ENCODE measurements at regions not wholly inside any gene's neighbourhood (a gene's known extent, or its start where the extent isn't known, plus 50 kb on each side); places are given as distances from the start of the nearest gene placed in this dataset.

DNA sequence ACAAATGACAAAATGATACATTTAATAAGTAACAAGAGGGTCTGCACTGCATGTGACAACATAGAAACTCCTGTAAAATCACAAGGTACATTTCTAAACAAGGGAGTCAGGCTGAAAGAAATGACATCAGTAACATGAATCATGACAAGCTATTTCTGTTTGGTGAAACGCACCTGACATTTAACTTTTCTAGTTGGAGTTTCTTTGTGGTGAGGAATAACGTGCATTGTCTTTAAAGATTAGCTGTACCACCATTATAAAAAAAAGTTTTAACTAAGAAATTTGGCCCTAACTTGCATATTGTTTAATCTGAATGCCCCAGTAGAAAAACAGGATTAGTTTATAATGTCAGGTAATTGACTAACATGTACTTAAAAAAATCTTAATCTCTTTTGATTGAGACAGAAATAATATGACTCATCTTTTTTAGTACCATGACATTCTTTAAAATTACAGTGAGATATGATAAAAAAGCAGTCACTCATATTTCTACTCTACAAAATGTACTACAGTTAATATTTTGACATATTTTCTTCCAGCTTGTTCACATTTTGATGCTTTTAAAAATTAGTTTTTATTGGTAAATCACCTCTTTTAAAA, 418.2 kb downstream of the KLF12 start:
- DNase-seq (ENCODE audit: low read depth, low spot score), result no peak

DNA sequence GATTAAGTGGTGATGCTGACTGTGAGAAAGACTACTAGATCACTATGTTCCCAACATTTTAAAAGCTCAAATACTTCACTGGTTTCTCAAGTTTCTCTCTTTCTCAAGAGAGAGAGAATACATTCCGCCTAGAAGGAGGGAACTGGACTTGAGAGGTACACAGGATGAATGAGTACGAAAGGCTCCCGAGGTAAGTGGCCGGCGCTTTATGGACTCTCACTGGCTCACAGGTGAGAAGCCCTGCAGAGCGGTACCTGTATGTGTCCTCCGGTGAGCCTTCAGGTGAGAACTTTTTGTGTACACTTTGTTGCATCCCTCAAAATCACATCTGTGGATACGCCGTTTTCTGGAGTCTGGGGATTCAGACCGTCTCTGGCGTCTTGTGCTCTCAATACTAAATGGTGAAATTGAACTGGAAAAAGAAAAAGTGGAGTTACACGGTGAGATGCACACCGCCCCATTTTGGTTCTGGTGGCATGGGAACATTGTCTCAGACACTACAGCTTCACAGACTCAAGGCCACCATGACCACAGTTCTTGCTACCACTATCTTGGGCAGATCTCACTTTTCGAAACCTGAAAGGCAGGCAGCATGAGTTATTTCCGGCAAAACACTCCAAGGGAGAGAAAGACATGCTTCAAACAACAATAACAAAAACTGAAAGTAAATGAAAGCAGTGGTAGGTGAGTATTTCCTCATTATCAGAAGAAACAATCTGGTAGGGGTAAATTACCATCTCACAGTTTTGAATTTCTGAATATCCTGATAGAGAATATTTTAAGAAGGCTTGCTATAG, 418.9 kb downstream of the KLF12 start:
- DNase-seq (ENCODE audit: low read depth, low spot score), result no peak

DNA sequence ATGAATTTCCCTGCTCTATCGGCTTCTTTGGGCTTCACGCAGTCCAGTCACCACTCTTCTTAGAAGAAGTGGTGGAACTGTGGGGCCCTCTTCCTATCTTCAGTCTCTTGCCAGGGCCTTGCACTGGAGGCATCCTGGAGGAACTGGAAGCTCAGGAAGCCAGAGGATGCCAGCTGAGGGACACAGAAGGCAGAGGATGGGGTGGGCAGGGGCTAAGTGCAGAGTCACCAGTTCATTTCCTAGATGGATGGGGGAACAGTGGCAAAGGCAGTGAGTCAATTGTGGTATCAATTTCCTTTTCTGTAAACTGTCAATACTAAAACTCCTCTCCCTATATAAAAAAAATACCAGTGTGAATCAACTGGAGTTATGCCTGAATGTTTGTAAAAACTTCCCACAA, 419.7 kb downstream of the KLF12 start:
- DNase-seq (ENCODE audit: low read depth, low spot score), result no peak

DNA sequence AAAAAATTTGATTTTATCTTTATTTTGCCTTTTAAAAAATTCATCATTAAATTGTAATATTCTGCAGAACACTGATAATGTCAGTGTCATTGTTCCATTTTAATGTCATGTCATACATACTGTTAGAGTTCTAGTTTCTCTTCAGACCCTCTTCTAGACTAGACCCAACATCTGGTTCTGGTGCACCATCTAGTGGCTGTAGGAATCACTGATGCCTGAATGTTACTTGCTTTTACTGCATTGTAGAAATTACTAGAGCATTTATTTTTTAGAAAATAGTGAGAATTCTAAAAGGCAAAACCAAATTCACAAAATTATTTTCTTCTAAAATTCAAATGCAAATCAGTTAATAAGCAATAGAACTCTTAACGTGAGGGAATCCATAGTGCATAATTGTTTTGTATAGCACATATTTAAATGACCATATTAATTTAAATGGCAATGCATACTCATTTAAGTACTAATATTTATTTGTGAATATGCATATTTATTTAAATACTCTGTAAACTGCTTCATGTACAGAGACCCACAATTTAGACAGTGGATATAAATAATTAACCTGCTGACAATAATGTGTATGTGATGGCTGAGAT, 425.7 kb downstream of the KLF12 start:
- DNase-seq (ENCODE audit: low read depth, low spot score), result no peak

DNA sequence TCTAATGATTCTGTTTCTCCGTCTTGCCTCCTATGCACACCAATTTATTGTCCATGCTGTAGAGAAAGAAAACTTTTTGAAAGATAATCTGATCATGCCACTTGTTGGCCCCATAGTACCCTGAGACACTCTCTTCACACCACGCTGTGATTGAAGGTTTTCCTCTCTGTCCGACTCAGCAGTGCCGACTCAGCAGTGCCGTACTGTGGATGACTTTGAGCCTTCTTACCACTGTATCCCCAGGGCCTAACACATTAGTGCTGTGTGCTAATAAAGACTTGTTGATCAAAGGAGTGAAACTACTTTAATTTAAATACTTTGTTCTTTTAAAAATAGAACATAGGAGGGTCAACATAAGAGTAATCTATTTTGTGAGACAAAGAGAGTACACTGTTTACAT, 429.6 kb downstream of the KLF12 start:
- no peak for DNase-seq (ENCODE audit: low read depth, low spot score)

DNA sequence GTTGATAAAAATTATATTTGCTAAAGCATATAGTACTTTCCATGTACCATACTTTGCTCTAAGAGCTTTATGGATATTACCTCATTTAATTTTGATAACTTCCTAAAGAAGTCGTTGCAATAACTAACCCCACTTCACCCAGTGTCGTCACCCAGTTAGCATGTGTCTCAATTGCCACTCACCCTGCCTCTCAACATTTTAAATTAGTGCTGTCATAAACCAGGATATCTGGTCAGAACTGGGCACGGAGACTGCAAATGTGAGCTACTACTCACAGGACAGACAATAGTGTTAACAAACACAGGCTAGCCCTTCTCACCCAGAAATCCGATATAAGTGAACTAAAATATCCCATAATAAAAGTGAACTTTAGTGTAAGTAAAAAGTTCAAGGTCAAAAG, 430.6 kb downstream of the KLF12 start:
- no peak for DNase-seq (ENCODE audit: low read depth, low spot score)

DNA sequence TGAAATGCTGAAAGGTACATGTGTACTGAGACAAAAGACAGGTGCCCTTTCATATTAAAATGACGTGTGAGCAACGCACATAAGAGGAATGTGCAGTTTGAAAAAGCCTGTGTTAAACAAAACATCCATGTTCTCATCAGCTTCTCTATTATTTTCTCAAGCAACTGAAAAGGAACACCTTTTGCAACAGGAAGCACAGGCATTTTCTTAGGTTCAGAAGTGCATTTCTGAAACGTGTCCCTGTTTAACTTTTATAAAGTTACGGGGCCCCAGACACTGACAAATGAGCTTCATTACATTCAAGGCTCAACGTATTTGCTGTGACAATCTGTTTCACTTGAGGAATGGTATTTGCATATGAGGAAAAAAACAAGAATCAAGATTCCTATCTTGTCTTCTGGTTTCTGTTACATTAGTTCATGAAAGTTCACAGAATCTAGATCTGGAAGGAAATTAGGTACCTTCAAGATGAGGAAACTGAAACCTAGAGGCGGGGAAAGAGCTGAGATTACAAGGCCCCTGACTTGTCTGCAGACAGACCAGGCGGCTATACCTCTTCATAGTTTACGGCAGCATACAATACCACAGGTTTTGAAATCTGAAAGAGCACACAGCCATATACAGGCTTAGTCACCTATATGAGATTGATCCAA, 431.7 kb downstream of the KLF12 start:
- no peak for DNase-seq (ENCODE audit: low read depth, low spot score)

DNA sequence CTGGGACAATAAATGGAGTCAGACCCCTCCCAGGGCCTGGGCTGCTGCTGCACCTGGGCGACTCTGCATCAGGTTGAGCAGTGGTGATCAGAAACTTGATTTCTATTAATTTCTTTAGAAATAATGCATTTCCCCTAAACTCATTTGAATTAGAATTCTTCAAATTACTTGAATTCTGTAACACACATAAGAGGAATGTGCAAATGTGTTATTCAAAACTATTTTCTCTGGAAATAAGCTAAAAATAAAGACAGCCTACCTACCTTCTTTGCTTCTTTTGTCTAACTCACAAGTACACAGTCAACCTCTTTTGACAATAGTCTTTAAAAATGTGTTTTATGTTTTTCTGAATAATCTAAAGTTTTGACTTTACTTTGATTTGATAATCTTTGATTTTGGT, 433.0 kb downstream of the KLF12 start:
- no peak for DNase-seq (ENCODE audit: low read depth, low spot score)

DNA sequence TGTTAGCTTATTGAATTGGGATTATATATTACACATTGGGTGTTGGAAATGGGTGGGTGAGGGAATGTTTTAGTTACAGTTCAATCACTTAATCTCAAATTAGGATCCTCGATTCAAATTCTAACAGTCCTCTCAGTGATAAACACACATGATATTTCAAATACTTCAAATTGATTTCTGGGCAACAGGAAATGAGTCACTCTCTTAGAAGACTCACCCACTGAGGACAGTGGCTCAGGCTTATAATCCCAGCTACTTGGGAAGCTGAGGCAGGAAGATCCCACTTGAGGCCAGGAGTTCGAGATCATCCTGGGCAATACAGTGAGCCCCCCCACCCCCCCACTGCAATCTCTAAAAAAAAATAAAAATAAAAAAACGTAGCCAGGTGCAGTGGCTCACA, 435.3 kb downstream of the KLF12 start:
- no peak for DNase-seq (ENCODE audit: low read depth, low spot score)

DNA sequence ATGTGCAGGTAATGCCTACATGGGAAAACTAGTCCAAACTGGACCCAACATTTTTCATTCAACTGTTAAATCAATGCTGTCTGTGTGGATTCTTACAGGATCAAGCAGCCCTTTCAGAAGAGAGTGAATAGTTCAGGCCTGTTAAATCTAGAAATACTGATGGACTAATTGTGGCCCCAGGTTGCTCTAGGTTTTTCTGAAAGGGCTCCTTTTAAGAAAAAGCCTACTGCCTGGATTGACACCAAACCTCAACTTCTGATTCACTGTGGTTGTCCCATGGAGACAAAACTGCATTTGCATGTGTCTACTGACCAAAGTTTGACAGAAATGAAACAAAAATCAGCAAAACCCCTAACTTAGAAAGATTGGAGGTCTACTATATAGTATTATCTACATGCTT, 437.0 kb downstream of the KLF12 start:
- no peak for DNase-seq (ENCODE audit: low read depth, low spot score)

DNA sequence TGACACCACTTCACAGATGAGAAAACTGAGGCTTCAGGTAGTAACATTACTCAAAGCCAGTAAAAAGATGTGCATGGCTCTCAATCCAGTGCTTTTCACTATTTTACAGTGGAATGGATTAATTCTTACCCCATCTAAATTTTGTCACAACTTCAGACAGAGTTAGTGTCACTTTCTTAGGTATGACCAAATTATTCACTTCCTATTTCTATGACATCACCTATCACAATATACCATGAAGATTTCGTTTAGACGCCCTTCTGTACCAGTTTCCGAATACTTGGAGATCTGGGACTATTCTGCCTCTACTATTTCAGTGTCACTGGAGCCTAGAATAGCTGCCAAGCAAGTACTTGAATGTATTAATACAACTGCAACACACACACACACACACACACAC, 437.5 kb downstream of the KLF12 start:
- no peak for DNase-seq (ENCODE audit: low read depth, low spot score)

DNA sequence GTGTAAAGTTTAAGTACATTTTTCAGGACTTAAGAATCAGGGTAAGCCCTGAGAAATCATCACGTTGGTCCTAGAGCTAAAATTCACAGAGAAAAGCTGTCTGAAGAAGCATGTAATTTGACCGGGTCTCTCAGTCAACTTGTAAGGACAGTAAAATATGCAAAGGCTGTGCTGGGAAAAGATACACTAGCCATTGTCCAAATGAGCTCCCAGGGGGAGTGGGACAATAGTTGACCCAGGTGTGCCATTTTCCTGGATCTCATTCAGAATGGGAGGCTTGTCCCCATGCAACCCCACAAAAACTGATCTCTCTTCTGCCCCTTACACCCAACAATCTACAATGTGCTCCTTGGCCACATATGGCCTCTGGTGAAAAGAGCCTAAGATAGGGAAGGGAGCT, 437.9 kb downstream of the KLF12 start:
- DNase-seq (ENCODE audit: low read depth, low spot score), result no peak

DNA sequence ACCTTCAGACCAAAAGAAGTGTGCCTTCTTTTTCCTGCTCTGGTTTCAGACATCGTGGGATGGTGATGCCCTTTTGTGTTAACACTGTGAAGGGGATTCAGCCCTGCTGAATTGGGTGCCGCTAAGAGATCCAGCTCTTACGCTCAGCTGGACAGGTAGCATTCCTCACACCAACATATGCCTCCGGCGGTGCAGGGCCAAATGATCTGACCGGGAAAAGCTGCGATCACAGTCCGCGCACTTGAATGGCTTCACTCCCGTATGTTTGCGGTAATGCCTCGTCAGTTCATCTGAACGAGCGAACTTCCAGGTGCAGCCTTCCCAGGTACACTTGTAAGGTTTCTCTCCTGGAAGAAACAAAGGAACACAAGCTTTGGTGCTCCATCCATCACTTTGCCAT, 438.9 kb downstream of the KLF12 start:
- no peak for DNase-seq (ENCODE audit: low read depth, low spot score)

DNA sequence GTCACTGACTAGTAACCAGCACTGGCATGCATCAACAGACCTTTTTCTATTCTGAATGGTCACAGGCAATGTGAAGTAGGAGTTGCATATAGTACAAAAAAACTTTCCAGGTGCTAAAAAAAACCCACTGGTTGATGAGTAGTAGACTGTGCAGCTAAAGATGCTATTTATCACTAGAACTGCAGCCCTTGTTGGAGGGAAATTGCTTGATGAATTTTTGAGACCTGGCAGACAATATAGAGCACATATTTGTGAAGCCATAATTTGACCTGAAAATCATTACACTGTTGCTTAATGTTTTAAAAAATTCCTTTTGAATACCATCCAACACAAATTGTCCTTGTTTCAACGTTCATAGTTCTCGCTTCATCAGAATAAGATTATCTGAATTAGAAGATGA, 441.0 kb downstream of the KLF12 start:
- no peak for DNase-seq (ENCODE audit: low read depth, low spot score)

DNA sequence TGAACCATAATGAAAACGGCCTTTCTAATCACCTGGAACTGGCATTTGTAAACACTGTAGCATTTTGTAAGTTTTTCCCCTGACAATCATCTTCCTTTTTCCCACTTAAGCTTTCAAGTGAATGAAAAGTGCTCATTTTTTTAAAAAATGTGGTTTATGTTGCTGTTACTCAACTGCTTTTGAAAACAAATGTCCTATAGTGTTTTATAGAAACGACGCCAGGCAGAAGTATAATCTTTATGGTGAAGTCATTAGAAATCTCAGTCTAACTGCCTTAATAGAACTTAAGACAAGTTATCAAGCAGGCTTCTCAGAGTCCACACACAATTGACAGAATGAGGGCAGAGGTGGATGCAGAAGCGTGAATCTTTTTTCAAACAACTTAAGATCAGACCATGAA, 442.3 kb downstream of the KLF12 start:
- DNase-seq (ENCODE audit: low read depth, low spot score), result no peak

DNA sequence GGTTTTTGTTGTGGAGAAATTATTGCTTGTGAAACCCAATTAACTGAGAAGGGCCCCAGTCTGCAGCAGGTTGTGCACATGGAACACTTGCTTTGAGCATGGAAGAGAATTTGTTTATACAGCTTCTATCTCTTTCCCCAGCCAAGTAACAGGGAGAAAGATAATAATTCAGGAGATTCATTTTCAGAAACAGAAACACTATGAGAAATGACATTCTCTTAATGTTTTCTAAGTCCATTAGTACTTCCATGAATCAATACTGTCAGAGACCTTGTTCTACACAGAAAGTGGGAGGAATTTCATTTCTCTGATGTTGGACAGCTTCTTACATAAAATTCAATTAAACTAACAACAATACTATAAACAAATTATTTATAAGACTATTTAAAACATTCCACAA, 446.3 kb downstream of the KLF12 start:
- no peak for DNase-seq (ENCODE audit: low read depth, low spot score)

DNA sequence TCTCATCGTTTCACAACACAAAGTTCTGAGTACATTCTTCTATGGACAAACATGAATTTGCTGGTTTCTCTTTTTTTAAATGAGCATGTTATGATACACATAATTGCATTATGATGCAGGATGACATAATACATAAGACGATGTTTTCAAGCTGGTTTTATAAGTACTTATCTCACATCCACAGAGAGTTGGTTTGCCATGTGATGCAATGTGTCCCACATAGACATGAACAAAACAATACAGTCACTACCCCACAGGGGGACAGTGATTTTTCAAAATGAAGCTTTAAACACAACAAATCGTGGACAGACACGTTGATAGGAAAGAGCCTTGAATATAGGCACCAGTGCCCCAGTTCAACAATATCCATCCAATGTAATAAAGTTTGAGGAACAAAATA, 447.1 kb downstream of the KLF12 start:
- no peak for DNase-seq (ENCODE audit: low read depth, low spot score)

DNA sequence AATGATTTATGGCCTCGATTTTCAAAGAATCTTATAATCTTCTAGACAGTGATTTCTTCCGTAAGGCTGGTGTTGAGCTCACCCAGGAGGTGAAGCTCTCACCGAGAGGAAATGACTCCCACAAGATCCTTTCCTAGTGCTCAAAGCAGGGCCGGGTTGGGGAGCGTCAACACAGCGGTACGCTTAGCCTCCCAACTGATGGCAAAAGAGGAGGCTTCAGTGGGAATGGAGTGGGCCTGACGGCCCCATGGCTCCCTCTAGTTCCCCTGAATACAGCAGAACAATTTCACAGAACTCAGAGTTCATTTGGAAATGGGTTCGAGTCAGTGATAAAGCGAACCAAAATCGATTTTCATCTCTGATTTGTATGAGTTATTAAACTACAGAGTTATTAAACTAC, 449.5 kb downstream of the KLF12 start:
- DNase-seq (ENCODE audit: low read depth, low spot score), result no peak

DNA sequence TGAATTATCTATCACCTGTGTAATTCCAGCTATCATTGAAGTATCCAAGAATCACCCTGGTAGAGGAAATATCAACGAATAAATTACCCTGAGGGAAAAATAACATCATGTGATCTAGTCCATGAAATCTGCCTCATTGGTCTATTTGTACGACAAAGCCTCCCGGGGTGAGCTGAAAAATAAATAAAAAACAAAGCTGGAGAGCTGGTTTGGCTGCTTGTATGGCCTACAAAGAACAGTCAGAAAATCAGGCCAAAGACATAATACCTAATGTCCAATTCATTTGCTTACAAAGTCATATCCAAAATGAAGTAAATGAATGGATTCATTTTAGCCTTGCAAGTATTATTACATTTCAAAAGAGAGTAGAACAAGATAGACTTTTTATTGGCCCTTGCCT, 449.9 kb downstream of the KLF12 start:
- no peak for DNase-seq (ENCODE audit: low read depth, low spot score)

DNA sequence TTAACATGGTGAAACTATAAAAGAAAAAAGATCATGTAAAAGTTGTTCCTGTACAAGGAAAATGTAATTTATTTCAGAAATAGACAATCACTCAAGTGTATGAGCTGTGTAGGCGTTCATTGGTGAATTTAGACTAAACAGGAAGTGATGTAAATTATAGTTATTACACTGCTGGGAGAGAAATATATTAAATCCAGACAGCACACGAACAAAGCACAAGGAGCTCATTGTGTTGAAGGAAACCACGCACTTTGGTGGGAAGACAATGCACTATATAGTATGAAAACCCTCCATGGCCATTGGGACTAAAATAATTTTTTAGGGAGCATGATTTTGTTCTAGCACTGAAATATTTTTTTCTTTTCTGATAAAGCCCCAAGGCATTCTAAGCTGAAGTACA, 450.5 kb downstream of the KLF12 start:
- no peak for DNase-seq (ENCODE audit: low read depth, low spot score)

DNA sequence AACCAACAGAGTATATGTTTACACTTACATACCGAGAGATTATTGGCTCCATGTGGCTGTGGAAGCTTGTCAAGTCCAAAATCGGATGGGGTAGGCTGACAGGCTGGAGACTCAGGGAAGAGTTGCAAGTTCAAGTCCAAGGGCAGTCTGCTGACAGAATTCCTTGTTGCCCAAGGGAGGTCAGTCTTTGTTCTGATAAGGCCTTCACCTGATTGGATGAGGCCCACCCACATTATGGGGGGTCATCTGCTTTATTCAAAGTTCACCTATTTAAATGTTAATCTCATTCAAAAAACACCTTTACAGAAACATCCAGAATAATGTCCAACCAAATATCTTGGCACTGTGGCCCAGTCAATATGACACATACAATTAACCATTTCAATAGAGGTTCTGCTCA, 452.4 kb downstream of the KLF12 start:
- no peak for DNase-seq (ENCODE audit: low read depth, low spot score)

DNA sequence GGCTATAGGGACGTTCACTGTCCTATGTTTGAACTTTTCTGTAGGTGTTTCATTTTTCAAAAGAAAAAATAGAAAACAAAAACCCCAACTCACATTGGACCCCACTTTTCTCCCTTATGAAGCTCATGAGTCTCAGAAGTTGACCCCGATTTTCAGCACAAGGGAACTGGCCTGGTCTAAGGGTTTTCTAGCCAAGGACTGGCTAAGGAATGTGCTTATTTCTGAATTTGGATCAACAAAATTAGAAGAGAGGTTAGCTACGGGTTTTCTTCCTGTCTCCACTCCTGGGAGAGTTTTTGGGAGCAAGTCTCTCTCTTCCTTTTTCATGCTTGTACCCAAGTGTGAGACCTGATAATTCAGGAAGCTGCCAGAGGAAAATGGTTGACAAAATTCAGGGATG, 453.2 kb downstream of the KLF12 start:
- DNase-seq (ENCODE audit: low read depth, low spot score), result no peak

DNA sequence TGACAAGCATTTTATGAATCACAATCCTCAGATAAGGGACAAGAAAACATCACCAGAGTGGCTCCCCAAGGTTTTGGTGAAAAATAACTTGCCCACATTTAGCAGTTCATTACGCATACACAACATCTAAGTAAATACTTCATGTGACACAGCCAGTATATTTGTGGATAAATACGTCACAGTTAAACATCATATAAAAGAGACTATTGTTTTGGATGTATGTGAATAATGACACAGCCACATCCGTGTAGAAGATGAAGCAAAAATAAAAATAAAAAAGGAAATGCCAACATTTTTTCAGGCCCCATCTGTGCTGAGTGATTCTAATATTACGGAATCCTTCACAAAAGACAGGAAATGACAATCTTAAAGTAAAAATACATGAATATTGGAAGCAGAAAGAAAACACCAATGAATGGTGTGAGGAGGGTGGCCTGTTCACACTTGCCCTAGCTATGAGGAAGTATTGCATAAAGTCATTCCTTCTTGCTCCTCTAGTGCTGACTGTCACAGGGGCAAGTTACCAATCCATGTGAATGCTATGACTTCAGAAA, 457.1 kb downstream of the KLF12 start:
- no peak for DNase-seq (ENCODE audit: low read depth, low spot score)
